CD1c-positive myeloid dendritic cell (primary cell): ENCODE measurements at regions not wholly inside any gene's neighbourhood (a gene's known extent, or its start where the extent isn't known, plus 50 kb on each side); places are given as distances from the start of the nearest gene placed in this dataset.
"Not testable (repeated sequence)": the region's sequence is repeated elsewhere in the genome, so short reads cannot be mapped to it uniquely, and the experiment has no call there.

Experiments
- DNase-seq: peaks from one replicate; pipeline ENCODE4 v3.0.0-alpha.2; 2016; ENCODE audit errors: extremely low spot score

DNA sequence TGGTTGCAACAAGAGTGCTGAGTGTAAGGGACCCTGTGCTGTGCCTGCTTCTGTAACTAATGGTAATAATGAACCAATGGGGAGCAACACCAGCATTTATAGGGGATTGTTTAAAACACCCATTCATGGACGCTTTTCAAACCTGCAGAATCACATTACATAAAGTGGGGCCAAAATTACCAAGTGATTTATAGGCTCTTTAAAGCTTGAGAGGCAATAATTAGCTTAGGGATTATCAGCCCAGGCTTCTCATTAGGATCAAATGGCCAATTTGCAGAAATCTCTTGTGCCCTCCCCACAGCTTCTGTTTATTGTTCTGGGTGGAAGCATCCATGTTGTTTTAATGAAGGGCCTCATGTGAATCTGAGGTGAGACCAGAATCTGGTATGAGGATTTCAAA is 125.5 kb downstream of the ZNF486 start:
- DNase-seq = not testable (repeated sequence)

DNA sequence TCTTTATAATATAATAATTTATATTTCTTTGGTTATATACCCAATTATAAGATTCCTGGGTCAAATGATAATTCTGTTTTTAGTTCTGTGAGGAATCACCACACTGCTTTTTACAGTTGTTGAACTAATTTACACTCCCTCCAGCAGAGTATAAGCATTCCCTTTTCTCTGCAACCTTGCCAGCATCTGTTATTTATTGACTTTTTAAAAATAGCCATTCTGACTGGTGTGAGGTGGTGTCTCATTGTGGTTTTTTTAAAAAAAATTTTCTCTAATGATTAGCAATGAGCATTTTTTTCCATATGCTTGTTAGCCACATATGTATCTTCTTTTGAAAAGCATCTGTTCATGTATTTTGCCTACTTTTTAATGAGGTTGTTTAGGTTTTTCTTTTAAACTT is 122.2 kb downstream of the ZNF486 start:
- DNase-seq = no peak

DNA sequence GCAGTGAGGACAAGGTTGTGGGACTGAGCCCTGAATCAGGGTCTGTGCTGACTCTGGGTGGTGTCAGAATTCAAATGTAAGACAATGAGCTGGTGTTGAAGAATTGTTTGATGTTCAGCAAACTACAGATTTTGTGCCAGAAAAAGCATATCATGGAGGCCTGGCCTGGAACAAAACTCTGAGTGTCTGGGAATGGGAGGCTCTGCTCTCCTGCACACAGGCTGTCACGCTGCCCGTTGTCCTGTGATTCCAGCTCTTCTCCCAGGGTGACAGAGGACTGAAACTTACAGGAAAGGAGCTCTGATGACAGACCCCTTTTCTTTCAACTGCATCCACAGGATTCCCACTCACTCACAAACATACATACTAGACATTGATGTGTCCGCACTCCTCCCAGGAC is 120.1 kb downstream of the ZNF486 start:
- DNase-seq = no peak

DNA sequence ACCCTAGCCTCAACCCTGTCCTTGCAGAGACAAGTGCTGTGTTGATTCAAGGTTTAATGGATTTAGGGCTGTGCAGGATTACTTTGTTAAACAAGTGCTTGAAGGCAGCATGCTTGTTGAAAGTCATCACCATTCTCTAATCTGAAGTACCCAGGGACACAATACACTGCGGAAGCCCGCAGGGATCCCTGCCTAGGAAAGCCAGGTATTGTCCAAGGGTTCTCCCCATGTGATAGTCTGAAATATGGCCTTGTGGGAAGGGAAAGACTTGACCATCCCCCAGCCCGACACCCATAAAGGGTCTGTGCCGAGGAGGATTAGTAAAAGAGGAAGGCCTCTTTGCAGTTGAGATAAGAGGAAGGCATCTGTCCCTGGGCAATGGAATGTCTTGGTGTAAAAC is 118.9 kb downstream of the ZNF486 start:
- DNase-seq = not testable (repeated sequence)

DNA sequence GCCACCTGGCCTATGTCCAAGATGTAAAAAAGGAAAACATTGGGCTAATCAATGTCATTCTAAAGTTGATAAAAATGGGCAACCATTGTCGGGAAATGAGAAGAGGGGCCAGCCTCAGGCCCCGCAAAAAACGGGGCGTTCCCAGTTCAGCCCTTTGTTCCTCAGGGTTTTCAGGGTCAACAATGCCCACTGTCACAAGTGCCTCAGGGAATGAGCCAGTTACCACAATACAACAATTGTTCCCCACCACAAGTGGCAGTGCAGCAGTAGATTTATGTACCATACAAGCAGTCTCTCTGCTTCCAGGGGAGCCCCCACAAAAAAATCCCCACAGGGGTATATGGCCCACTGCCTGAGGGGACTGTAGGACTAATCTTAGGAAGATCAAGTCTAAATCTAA is 112.5 kb downstream of the ZNF486 start:
- no peak for DNase-seq

DNA sequence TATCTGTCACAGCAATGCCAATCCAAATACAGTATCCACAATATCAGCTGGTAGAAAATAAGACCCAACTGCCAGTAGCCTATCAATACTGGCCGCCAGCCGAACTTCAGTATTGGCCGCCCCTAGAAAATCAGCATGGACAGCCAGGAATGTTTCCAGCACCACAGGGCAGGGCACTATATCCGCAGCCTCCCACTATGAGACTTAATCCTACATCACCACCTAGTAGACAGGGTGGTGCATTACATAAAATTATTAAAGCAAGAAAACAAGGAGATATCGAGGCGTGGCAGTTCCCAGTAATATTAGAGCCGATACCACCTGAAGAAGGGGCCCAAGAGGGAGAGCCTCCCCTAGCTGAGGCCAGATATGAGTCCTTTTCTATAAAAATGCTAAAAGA is 111.3 kb downstream of the ZNF486 start:
- no peak for DNase-seq

DNA sequence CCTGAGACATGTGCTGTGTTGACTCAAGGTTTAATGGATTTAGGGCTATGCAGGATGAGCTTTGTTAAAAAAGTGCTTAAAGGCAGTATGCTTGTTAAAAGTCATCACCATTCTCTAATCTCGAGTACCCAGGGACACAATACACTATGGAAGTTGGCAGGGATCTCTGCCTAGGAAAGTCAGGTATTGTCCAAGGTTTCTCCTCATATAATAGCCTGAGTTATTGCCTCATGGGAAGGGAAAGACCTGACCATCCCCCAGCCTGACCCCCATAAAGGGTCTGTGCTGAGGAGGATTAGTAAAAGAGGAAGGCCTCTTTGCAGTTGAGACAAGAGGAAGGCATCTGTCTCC is 109.7 kb downstream of the ZNF486 start:
- DNase-seq = not testable (repeated sequence)

DNA sequence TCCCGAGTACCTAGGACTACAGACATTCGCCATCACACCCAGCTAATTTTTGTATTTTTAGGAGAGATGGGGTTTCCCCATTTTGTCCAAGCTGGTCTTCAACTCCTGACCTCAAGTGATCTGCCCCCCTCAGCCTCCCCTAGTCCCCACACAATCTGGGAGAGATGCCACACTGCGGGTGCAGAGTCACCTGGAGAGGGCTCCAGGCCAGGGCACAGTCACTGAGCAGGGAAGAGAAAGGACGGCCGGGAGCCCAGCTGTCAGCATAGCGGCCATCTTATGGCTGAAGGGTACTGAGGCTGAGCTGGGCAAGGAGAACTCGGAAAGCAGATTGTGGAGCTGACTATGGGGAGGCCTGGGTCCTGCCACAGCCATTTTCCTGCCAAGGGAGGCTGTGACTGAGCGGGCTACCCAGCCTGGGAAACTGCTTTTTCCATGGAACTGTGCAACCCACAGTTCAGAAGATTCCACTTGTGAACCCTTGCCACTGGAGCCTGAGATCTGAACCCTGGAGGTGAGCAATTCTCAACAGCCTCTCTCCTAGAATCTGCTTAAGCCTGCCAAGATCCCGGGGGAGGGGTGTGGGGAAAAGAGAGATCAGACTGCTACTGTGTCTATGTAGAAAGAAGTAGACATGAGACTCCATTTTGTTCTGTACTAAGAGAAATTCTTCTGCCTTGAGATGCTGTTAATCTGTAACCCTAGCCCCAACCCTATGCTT is 109.2 kb downstream of the ZNF486 start:
- no peak for DNase-seq

DNA sequence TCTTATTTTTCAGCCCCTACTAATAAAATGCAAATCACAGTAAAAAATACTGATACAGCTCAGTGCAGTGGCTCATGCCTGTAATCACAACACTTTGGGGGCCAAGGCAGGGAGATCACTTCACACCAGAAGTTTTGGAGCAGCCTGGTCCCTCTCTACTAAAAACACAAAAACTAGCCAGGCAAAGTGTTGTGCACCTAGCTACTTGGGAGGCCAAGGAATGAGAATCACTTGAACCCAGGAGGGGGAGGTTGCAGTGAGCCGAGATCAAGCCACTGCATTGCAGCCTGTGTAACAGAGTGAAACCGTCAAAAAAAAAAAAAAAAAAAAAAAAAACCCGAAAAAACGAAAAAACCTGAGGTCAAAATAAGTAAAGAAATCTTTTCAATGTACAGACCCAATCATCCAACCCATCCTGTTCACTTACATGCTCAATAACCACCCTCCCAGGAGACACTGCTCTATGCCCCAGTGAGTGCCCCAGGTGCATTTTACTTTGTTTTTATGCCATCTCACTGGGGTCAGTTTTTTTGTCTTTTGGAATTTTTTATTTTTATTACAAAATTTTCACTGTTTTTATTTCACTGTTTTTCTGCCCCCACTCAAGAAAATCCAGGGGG is 107.0 kb downstream of the ZNF486 start:
- no peak for DNase-seq

DNA sequence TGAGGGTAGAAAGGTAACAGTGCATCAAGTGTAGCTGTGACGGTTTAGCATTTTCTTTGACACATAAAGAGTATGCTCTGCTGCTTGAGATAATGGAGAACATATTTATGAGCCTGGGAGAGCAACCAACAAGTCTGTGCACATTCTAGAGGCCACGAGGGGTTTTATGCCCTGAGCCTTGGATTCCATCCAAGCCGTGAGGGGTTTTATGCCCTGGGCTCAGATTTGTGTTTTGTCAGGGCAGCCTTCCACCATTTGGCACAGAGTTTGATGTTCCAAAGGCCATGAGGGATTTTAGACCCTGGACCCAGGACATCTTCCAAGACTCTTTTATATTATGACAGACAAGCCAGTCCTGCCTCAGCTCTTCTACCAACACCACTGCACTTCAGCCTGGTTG is 106.4 kb downstream of the ZNF486 start:
- DNase-seq = no peak

DNA sequence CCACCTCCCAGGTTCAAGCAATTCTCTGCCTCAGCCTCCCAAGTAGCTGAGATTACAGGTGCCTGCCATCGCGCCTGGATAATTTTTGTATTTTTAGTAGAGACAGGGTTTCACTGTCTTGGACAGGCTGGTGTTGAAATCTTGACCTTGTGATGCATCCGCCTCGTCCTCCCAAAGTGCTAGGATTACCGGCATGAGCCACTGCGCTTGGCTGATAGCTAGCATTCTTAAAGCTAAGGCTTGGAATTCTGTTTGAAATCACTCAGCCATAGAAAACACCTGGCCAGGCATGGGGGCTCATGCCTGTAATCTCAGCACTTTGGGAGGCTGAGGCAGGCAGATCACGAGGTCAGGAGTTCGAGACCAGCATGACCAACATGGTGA is 105.6 kb downstream of the ZNF486 start:
- DNase-seq = not testable (repeated sequence)

DNA sequence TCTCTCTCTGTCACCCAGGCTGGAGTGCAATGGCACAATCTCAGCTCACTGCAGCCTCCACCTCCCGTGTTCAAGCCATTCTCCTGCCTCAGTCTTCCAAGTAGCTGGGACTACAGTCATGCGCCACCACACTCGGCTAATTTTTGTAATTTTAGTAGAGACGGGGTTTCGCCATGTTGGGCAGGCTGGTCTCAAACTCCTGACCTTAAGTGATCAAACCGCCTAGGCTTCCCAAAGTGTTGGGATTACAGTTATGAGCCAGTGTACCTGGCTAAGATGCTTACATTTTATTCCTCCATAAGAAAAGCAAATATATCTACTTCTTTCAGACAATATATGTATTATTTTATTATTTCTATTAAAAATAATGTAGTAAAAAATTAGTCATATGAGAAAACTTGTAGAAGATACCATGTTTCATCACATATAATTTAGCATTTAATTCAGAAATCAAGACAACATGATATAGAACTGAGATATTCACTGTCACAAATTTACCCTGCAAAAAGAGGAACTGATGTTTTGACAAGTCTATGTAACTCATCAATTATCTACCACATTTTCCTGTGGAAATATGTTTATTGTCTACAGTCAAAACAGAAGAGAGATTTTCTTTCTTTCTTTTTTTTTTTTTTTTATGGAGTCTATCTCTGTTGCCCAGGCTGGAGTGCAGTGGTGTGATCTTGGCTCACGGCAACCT is 105.1 kb downstream of the ZNF486 start:
- not testable (repeated sequence) for DNase-seq

DNA sequence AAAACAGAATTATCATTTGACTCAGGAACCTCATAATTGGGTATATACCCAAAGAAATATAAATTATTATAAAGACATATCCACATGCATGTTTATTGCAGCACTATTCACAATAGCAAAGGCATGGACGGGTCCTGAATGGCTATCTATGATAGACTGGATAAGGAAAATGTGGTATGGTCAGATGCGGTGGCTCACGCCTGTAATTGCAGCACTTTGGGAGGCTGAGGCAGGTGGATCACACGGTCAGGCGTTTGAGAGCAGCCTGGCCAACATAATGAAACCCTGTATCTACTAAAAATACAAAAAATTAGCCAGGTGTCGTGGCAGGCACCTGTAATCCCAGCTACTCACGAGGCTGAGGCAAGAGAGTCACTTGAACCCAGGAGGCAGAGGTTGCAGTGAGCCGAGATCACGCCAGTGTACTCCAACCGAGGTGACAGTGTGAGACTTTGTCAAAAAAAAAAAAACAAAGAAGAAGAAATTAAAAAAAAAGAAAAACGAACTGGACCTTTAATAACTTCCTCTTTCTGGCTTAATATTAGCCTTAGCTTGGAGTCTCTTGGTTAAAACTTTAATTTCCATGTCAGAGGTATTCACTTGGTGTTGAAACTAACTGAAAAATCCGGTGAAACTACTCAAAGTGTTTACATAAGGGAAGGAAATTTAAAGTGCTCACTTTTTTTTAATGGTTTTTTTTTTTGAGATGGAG is 104.4 kb downstream of the ZNF486 start:
- no peak for DNase-seq

DNA sequence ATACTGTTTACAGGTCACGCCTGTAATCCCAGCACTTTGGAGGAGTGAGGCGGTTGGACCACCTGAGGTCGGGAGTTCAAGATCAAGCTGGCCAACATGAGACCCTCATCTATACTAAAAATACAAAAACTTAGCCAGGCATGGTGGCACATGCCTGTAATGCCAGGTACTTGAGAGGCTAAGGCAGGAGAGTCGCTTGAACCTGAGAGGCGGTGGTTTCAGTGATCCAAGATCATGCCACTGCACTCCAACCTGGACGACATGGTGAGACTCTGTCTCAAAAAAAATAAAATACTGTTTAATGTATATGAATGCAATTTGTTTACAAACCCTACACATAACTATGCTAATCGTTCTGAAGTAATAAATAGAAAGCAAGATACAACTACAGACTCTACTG is 102.4 kb downstream of the ZNF486 start:
- DNase-seq = no peak

DNA sequence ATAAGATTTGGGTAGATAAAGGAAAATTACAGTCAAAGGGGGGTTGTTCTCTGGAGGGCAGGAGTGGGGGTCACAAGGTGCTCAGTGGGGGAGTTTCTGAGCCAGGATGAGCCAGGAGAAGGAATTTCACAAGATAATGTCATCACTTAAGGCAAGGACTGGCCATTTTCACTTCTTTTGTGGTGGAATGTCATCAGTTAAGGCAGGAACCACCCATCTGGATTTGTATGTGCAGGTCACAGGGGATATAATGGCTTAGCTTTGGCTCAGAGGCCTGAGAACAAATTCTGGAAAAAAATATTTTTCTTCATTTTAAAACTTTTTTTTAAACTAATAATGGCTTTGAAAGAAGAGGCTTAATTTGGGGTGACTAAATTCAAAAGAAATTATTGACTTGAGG is 94.5 kb downstream of the ZNF486 start:
- not testable (repeated sequence) for DNase-seq

DNA sequence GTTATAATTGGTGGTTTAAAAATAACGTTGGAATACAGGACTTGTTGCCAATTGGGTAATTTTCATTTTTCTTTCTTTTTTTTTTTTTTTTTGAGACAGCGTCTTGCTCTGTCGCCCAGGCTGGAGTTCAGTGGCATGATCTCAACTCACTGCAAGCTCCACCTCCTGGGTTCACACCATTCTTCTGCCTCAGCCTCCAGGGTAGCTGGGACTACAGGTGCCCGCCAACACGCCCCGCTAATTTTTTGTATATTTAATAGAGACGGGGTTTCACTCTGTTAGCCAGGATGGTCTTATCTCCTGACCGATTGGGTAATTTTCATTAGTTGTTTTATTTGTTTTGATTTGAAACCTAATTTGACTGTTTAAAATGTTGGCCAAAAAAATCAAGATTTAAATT is 93.7 kb downstream of the ZNF486 start:
- DNase-seq = not testable (repeated sequence)

DNA sequence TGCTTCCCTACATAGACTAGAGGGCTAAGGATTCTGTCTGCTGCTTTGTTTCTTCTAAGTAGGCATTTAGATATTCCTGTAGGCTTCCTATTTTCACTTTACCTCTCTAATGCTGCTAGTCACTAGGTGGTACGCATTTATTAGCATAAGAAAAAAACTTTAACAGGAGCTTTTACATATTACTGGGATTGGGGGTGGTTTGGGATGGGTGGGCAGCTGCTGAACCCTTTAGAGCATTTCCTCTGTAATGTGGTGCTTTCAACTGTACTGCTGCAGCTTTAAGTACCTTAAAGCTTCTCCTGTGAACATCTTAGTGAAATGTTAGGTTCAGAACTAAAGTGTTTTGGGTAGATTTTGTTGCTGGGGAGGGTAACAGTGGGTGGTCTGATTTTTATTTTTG is 92.6 kb downstream of the ZNF486 start:
- DNase-seq = no peak

DNA sequence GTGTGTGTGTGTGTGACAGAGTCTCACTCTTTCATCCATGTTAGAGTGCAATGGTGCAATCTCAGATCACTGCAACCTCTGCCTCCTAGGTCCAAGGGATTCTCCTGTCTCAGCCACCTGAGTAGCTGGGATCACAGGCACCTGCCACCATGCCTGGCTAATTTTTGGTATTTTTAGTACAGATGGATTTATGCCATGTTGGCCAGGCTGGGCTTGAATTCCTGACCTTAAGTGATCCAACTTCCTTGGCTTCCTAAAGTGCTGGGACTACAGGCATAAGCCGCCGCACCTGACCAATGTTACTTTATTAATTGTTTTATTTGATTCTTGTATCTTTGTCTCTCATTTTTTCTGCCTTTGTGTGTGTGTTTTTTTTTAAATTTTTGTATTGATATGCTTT is 89.6 kb downstream of the ZNF486 start:
- no peak for DNase-seq

DNA sequence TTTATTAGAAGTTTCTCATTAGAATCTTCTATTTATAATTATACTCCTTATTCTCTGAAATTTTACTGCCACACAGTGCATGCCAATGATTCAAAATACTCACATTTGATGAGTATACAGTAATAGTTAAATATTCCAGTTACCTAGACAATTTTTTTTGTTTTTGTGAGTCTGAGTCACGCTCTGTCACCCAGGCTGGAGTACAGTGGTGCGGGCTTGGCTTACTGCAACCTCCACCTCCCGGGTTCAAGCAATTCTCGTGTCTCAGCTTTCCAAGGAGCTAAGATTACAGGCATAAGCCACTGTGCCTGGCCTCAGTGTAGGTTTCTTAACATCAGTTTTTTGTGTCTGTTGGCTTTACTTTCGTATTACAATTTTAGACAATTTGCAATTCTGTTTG is 87.1 kb downstream of the ZNF486 start:
- DNase-seq = no peak

DNA sequence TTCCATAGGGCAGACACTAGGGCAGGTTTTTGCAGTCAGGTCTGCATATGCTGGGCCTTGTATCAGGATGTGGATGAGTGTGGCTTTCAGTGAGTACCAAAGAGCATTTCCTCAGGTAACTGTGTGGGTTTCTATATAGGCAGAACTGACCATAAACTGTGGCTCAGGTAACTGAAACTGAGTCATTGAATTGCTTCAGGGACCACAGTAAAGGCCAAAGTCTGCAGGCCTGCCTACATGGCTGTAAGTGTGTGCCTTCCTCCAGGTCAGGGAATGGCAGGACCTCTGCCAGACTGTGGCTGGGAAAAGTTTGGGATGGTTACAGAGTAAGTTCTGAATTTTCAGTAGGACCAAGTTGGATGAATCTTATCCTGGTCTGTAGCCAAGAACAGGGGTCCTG is 85.6 kb downstream of the ZNF486 start:
- DNase-seq = no peak

DNA sequence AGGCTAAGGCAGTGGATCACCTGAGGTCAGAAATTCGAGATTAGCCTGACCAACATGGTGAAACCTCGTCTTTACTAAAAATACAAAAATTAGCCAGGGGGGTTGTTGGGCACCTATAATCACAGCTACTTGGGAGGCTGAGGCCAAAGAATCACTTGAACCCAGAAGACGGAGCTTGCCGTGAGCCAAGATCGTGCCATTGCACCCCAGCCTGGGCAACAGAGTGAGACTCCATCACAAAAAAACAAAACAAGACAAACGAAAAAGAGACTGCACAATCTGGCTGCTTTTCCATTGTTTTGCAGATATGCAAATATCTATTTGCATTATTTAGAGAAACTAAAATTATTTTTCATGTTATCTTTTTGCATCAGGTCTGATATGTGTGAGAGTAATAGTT is 83.6 kb downstream of the ZNF486 start:
- no peak for DNase-seq

DNA sequence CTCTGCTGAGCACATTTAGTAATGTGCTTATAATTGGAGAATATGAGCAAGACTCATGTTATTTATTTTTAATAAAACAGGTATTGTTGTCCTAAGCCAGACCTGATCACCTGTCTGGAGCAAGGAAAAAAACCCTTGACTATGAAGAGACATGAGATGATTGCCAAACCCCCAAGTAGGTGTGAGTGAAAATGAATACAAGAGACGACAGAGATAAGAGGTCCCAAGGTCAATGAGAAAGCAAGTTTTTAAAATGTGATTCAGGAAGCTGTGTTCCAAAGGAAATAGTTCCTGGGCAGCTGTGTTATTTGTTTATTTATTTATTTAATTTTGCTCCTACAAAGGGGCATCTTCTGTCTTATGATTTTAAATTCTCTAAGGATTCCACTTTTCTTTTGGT is 83.1 kb downstream of the ZNF486 start:
- DNase-seq = no peak
